GM12891 (cell line): ENCODE measurements at regions not wholly inside any gene's neighbourhood (a gene's known extent, or its start where the extent isn't known, plus 50 kb on each side); places are given as distances from the start of the nearest gene placed in this dataset.

Source experiments
- POLR2A ChIP-seq: IDR thresholded peaks from 2 replicates; pipeline ENCODE4 v1.6.1; 2011; ENCODE audit warnings: low read depth, low read length, control low read depth
- POLR2AphosphoS5 ChIP-seq: IDR thresholded peaks from 2 replicates; pipeline ENCODE4 v1.6.1; 2011; ENCODE audit warnings: low read depth, low read length, control low read depth
- TAF1 ChIP-seq: IDR thresholded peaks from 2 replicates; pipeline ENCODE4 v1.6.1; 2011; ENCODE audit warnings: low read depth, low read length, control low read depth

DNA sequence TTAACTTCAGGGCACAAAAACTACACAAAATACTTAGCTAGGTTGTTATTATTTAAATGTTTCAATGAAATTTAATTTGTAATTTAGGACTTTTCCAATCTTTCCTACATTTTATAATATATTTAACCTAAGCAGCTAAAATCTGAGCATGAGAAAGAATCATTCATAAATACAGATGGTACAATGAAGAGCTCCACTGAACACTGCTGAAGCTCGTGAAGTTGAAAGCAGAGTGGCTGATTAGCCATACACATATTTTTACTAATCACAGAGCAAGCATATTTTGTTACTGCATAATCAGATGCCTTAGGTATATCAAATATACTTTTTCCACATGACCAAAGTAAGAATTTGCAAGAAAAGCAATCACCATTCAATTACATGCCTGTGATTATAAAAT is 184.9 kb upstream of the ETAA1 start:
- TF ChIP-seq POLR2A (no peak), POLR2AphosphoS5 (no peak), TAF1 (no peak)
